AG20443 (cell line): ENCODE measurements at regions not wholly inside any gene's neighbourhood (a gene's known extent, or its start where the extent isn't known, plus 50 kb on each side); places are given as distances from the start of the nearest gene placed in this dataset.

Source experiments
- DNase-seq: peaks from one replicate; pipeline ENCODE4 v3.0.0; 2012; ENCODE audit warnings: low spot score, mixed read lengths

DNA sequence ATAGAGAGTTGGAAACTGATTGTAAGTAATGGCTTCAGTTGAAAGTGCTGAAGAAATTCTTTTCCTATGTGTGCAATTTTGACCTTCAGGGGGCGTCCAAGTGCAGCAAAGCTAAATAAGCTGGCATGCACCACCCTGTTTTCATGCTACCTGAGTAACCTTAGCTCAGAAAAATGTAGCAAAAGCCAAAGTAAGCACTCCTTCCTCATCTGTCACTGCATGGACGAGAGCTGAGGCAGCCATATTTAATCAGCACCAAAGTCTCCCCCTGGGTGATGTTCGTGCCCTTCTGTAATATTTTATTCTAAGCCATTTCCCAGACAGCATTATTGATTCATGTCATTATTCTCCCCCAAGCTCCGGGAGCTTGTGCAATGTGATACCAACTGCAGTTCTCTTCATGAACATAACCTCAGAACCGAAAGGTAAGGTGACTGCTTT is 123.1 kb downstream of the RPS12 start:
- DNase-seq, result peak; percentile 19

DNA sequence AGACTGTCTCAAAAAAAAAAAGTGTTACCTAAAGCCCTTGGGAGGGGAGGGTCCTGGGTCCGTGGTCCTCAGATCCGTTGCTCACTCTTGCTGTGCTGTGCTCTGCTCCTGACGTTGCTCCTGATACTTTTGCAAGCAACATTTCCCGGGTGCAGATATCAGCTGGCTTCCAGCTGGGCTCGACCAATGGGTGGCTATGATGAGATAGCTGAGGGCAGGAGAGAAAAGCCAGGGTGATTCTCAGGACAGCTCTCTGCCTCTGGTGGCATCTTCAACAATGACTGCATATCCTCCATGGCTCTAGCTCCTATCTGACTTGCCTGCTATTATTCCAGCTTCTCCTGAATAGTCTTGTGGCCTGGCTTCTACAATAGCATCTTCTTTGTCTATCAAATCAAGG is 134.5 kb downstream of the RPS12 start:
- no peak for DNase-seq

DNA sequence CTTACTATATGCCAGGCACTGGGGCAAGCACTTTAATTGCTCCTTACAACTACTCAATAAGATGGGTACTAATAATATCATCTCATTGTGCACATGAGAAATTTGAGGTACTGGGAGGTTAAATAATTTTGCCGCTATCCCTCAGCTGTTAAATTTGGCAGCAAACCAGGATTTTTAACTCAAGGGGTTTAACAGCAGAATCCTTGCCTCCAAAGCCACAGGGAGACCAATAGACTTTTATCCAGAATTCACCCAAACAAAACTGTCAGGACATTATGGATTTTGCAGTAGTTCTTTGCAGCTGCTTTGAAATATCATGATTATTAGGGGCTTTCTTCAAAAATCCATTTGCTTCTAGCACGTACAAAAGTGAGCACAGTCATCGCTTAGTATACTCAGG is 136.2 kb downstream of the RPS12 start:
- no peak for DNase-seq

DNA sequence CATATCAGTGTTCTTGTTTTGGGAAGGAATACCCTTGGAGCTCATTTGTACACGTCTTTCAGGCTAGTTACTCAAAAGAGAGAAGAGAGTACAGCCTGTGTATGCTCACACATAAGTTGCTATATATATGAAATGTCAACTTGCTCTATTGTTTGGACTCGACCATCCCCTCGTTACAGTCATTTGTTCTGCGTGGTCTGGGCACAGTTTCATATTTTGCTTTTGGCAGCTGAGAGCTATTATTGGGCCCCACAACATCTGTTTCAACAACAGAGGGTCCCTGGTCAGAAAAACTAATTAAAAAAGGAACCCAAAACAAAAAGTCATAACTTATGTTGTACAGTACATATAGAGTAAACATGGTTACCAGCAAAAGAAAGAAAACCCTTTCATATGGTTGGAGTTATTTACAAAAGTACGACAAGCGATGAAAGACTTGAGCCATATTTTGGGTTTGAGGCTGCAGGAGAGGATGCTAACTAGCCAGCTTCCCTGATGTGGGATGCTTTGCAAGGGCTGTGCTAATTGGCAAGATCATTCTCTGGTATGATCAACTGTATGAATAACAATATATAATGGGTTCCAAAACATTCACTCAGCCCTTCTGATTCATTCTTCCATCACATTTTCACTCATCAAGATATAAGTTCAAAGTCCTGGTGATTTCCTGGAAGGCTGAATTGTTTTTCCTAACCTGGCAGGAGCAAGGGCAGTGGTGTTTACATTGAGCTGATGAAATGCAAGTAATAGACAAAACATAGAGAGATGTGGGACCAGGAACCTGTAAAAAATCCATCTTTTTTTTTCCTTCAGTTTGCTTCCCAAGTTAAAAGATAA is 137.9 kb downstream of the RPS12 start:
- no peak for DNase-seq

DNA sequence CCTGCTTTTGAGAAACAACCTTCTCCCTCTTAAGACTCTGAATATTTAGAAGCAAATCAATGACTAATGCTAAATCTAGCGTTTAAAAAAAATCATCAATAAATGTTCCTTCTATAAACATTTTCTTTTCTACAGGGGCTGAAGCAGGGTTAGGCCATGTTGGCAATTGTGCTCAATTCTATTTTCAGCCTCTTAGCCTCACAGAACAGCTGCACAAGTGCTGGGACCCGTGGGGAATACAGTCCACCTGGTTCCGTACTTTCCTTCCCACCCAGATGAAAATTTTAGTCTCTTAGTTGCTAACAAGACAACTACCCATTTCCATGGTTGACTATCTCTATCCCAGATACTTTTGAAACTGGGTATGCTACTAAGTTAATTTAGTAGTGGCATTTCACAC is 138.6 kb downstream of the RPS12 start:
- no peak for DNase-seq

DNA sequence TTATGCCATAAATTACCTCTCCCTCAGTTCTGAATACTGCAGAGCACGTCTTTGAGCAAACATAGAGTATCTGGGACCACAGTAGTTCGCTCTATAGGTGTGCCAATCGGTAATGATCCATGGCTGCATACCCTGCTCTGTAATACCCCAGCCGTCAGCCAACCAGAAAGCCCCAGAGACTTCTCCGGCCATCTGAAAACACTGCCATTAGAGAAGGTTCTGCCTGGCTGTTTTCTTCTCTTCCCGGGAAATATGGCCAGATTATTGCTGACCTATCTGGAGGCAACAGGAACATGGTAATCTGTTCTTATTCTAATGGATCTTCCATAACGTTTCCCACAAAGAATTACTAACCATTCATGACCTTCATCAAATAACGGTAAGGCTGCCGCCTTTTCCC is 139.9 kb downstream of the RPS12 start:
- no peak for DNase-seq

DNA sequence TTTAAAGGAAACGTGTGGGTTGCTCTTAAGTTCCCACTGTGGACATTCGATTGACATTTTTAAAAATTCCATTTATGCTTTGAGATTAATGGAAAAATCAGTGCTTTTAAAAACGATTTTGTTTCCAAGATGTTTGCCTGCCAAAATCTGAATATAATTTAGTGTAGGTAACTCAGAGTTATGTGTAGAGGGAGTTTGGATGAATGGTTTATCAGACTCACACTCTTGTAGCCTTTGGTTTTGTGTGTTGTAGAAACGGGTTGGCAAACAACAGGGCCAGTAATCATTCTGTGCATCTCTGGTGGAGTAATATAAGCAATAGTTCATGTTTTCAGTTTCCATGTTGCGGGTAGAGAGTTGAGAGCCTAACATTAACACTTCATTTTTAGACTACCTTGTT is 140.6 kb downstream of the RPS12 start:
- no peak for DNase-seq

DNA sequence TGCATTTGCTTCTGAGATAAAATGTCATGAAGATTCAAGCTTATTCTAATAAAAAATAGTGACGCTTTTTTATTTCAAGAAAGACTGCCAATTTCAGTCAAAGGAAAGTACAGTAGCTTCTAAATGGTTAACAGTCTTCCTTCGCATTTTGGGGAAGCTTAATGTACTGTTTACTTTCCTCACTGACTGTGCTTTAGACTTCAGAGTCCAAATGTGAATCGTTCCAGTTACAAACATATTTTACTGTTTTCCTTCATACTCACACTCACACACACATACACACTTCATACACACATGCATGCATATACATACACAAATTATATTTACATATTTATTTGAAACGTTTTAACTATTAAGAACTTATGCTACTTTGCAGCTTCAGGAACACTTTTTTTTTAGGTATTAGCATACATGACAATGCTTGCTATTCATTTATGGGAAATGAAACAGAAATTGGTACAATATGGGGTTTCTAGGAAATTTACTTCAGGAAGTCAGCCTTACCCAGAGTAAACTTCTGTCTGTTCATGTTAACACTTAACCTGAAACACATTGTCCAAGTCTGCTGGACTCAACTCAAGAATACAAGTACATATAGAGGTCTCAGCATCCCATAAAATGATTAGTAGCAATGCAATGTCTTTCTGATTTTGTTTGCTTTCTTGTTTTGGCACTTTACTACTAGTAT is 145.4 kb downstream of the RPS12 start:
- DNase-seq, result no peak

DNA sequence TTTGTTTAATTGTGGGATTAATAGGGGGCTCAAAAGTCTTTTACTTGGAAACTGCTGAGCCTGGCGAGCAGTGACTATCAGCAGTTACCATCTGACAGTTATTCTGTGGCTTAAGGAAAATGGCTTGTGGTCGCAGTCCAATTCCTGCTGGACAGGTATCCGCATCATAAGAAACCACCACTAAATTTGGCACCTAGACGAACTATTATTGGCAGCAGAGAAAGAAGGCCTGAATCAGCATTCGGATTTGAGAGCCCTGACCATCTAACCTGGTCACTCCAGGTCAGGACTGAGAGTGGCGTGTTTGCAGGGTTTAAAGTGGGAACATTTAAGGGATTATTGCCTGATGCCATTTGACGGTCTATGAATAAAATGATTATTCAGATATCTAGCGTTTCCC is 146.4 kb downstream of the RPS12 start:
- no peak for DNase-seq

DNA sequence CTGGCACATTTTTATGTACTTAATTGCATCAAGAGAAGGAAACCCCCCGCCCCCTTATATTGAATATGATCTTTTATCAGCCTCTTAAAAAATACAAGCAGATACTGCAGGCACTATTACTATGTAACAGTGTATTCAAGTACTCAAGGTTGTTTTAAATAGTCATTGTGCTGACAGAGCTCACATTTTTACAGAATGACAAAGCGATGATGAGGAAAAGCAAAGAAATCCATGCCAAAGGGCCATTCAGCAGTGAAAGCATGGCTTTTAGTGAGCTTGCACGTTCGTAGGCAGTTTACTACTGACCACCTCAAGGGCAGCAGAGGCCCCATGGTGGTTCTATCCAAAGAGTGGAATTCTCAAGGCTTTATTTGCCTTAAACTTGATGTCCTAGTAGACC is 146.8 kb downstream of the RPS12 start:
- peak; percentile 29 for DNase-seq

DNA sequence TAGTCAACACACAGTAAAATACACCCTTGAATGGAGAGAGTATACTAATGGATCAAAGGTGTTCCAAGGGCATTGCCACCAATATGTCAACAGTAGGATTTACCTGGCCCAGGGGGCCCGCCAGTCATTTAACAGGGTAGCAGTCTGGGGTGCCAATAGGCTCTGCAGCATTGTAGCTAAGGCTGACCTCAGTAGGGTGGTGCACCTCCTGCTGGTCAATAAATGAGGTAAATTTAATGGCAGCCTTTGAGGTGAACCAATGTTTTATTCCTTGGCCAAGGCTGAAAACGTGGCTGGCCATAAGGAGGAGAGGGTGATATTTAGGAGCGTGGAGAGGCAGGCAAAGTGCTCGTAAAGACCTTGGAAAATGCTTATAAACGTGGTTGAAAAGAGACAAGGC is 147.2 kb downstream of the RPS12 start:
- DNase-seq, result no peak

DNA sequence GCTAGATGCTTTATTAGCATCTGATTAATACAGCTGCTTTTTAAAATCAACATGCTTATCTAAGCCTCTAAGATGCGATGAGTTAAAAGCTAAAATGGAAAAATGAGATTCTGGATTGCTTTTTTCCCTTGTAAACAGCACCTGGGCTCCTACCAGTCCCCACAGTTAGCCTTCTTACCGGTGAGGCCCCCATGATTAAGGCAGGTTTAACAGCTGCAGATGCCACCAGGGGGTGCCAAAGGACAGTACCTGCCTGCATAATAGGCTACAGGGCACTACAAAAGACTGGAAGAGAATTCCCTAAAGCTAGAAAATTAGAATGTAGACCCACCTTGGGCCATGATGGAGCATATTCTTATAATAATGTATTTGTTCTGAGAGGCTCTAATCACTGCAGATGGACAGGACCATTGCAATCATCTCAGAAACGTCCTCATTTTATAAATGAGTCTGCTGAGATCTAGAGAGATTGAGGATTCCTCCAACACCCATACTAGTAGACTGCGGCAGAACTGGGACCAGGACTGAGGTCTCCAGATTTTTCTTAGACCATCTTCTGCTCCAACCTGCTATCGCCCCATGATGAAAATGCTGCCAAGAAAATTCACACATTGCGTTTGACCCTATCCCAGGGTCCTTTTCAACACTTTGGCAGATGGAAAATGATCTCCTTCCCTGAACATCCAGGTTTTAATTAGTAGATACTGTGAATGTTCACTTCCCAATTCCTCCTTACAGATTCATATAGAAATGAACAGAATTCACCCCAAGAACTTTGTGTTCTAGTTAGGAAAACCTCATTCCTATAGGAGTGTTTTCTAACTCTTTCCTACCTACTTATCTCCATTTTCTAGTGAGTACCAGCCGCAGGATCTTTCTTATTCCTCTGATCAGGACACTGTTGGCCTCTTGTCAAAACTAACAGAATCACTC is 148.8 kb downstream of the RPS12 start:
- peak; percentile 57 for DNase-seq

DNA sequence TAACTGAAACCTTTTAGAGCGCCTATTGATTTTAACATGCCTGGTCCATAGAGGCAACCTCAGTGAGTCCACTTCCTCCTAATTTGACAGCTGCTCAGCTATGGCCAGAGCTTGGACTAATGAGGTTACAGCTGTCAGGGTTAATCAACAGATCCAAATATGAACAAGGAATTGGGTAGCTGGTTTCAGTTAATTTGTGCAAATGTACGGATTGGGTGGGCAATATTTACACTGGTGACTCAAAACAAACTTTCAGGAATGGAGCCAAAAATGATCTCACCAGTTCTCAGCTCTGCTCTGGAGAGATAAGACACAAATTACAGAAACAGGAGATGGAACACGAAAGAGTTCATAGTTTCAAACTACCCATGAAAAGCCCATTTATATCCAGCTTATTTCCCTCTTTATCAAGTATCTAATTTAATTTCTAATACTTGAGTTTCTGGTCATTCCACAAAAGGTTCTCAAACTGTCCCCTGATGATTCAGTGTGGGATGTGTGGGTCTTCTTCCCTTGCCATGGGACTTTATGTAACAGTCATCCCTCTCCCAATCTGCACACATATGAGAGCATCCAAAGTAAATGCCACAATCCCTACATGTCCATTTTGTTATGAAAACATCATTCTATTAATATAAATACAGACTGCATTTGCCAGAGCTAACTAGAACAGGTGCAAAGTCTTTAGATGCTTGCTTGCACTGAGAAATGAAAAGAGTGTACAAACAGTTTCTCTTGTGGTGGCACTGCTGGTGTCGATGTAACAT is 149.9 kb downstream of the RPS12 start:
- no peak for DNase-seq

DNA sequence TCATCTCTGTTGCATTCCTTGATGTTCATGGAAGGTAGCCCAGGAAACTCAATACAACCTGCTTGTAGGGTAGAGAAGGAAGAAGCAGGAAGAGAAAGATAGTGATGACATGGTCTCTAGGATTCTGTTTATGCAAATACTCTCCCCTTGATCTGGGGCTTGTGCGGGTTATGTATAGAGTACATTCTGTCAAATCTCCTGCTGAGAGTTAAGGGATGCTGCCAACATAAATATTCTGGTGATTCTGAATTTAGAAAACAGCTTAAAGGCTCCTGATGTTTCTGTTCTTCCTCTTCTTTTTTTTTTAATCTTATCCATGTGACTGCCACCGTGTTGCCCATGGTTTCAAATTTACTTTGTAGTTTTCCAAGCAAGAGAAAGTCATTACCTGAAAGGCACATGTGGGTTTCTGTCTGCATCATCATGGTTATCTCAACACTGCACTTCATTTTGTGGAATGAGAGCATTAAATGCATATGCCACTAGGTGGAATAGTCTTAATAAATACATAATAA is 150.6 kb downstream of the RPS12 start:
- DNase-seq, result no peak

DNA sequence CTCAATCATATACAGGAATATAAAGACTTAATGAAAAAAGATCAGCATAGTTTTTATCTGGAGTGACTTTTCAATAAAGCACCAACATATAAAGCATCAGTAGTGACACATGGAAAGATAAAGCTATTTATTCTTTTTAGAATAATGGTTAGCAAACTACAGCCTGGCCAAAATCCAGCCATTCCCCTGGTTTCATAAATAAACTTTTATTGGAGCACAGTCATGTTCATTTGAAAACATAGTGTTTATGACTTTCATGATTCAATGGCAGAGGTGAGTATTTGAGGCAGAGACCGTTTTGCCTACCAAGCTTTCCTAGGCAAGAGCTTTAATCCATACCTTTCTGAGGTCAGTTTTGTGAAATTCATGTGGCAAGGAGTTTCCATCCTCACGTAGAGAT is 153.5 kb downstream of the RPS12 start:
- no peak for DNase-seq

DNA sequence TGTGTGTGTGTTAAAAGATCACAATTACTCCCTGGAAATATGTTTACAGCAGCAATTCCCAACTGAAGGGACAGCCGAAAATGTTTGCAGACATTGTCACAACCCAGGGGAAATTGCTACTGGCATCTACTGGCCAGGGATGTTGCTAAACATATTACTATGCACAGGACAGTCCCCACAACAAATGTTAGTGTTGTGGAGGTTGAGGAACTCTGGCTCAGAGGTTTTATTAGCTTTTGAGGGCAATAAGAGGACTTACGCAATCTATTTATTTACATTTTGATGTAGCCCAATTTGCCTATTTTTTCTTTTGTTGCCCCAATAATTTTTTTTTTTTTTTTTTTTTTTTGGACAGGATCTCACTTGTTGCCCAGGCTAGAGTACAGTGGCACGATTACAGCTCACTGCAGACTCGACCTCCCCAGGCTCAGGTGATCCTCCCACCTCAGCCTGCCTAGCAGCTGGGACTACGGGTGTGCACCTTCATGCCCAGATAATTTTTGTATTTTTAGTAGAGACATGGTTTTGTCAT is 154.1 kb downstream of the RPS12 start:
- no peak for DNase-seq

DNA sequence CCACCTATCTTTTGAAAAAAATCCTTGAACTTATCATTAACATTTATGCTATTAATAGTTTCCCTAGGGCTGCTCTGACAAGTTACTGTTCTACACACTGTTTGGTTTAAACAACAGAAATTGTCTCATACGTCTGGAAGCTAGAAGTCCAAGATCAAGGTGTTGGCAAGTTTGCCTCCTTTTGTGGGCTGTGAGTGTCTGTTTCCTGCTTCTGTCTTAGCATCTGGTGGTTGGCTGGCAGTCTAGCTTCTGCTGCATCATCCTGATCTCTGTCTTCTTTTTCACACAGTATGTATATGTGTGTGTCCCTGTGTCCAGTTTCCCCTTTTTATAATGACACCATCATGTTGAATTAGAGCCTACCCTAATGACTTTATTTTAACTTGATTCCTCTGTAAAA is 154.8 kb downstream of the RPS12 start:
- DNase-seq, result no peak

DNA sequence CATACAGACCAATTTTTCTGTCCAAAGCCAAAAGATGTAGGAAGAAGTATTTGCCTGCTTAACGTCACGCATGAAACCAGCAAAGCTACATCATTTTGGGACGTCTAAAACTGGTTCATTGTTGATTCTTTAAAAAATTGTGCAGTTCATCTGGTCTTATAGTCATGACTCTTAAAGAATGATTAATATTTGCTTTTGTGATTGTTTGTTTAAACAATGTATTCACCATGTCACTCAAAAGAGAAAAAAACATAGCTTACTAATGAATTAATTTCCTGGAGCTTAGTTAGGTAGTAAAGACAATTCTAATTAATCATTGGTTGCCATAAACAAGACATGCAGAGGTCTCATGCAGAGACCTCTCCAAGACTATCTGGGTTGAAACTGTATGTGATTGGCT is 157.3 kb downstream of the RPS12 start:
- DNase-seq, result no peak

DNA sequence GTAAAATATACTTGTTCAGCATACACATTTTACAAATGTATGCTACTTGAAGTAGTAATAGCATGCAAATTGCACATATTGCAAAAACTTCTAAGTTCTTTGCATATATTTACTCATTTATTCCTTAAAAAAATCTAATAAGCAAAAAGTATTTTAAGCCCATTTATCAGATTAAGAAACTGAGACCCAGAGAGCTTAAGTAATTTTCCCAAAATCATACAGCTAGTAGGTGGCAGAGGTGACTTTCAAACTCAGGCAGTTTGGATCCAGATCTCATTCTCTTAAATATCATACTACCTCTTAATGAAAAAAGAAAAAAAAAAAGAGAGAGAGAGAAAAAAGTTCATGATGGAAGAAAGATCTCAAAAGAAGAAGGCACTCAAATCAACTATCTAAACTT is 157.9 kb downstream of the RPS12 start:
- no peak for DNase-seq

DNA sequence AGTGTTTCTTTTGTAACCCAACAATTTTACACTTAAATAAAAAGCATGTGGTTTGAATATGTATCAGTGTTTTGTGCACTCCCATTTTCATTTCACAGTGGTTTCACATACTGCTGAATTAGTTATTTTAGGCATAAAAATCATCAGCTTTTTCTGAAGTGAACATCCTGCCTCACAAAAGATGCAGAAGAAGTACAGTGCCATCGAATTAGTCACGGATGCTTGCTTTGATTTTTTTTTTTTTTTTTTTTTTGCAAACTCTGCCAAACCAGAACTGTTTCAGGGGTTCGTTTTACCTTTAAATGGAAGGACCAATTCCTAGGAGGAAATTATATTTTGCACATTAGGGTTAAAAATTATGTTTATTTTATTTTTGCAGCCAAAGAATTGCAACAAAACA is 158.6 kb downstream of the RPS12 start:
- no peak for DNase-seq

DNA sequence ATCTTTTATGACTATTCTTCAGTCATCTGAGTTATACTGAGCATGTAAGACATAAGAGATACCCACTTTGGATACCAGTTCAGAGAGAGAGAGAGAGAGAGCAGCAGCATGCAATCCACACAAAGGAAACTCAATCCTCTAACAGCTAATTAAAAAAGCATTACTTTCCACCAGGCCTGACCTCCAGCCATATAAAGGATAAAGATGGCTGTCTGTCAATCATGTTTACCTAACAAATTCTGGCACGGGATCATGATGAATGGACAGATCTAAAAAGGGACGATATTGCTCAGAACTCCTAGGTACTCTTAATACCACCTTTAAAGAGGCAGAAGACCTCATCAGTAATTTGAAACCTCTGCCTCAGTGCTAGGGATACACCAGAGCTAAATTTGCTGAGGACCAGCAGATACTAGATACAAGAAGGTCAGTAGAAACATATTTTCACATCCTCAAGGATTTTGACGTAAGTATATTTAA is 159.2 kb downstream of the RPS12 start:
- no peak for DNase-seq
